Sigmoid colon (tissue), 6 donors: ENCODE measurements at regions not wholly inside any gene's neighbourhood (a gene's known extent, or its start where the extent isn't known, plus 50 kb on each side); places are given as distances from the start of the nearest gene placed in this dataset.

Source experiments
- DNase-seq: peaks from one replicate; pipeline ENCODE4 v3.0.0-alpha.2; 2019
- H3K27ac ChIP-seq, 4 donors: fragments of 200-600 bp; sonication (generic); one replicate each; pipeline ENCODE4 v1.5.1; 2016 to 2019; ENCODE audit warnings: mild to moderate bottlenecking in 1 of 4
- H3K27me3 ChIP-seq, 3 donors: fragments of 200-600 bp; sonication (generic); one replicate each; pipeline ENCODE4 v1.5.1; 2019; ENCODE audit warnings: mild to moderate bottlenecking in 1 of 3
- H3K36me3 ChIP-seq, 4 donors: fragments of 200-600 bp; sonication (generic); one replicate each; pipeline ENCODE4 v1.5.1; 2016 to 2019
- H3K4me1 ChIP-seq, 4 donors: fragments of 200-600 bp; sonication (generic); one replicate each; pipeline ENCODE4 v1.5.1; 2017 to 2019
- H3K4me3 ChIP-seq, 4 donors: fragments of 200-600 bp; sonication (generic); one replicate each; pipeline ENCODE4 v1.5.1; 2017 to 2019; ENCODE audit warnings: mild to moderate bottlenecking in 2 of 4, moderate library complexity in 1 of 4
- H3K9me3 ChIP-seq, 4 donors: fragments of 200-600 bp in 3 of 4; sonication (generic) in 3 of 4; one replicate each; pipeline versions ENCODE4 v1.5.1 to v1.6.1; 2013 to 2019
- EP300 ChIP-seq, 4 donors: sonication (generic); formaldehyde crosslinking; IDR thresholded peaks; one replicate each; pipeline ENCODE4 v1.6.1; 2017; ENCODE audit warnings: antibody characterized with exemption in 4 of 4
- POLR2A ChIP-seq, 2 donors: fragments of 450-650 bp; IDR thresholded peaks; one replicate each; pipeline ENCODE4 v1.6.1; 2016; ENCODE audit warnings: antibody characterized with exemption in 2 of 2, mild to moderate bottlenecking in 2 of 2, moderate library complexity in 2 of 2
- POLR2AphosphoS5 ChIP-seq, 4 donors: sonication (generic); formaldehyde crosslinking; IDR thresholded peaks; one replicate each; pipeline ENCODE4 v1.6.1; 2017; ENCODE audit warnings: antibody characterized with exemption in 4 of 4
- WGBS, 2 donors: extraction: QIAGEN DNeasy Blood & Tissue Kit; methylation state at CpG; one replicate each; pipeline ENCODE4 v1.1.7; 2013; 5-methylcytosine and 5-hydroxymethylcytosine counted together
- intact Hi-C: fragments of 100-400 bp; cut with DNase I; formaldehyde crosslinking; loops from one replicate; pipeline ENCODE4 v1.15.1; 2023
- TF ChIP-seq, protein P1 (sequence below), 4 experiments: fragments of 450-650 bp in 3 of 4; fragments of 200-600 bp in 1 of 4; IDR thresholded peaks; one replicate each; pipeline ENCODE4 v1.5.1; 2016 to 2019; ENCODE audit warnings: antibody characterized with exemption in 4 of 4, mild to moderate bottlenecking in 3 of 4, moderate library complexity in 2 of 4
- donor health status: healthy with polysubstance abuse.
- donor health status: healthy.

DNA sequence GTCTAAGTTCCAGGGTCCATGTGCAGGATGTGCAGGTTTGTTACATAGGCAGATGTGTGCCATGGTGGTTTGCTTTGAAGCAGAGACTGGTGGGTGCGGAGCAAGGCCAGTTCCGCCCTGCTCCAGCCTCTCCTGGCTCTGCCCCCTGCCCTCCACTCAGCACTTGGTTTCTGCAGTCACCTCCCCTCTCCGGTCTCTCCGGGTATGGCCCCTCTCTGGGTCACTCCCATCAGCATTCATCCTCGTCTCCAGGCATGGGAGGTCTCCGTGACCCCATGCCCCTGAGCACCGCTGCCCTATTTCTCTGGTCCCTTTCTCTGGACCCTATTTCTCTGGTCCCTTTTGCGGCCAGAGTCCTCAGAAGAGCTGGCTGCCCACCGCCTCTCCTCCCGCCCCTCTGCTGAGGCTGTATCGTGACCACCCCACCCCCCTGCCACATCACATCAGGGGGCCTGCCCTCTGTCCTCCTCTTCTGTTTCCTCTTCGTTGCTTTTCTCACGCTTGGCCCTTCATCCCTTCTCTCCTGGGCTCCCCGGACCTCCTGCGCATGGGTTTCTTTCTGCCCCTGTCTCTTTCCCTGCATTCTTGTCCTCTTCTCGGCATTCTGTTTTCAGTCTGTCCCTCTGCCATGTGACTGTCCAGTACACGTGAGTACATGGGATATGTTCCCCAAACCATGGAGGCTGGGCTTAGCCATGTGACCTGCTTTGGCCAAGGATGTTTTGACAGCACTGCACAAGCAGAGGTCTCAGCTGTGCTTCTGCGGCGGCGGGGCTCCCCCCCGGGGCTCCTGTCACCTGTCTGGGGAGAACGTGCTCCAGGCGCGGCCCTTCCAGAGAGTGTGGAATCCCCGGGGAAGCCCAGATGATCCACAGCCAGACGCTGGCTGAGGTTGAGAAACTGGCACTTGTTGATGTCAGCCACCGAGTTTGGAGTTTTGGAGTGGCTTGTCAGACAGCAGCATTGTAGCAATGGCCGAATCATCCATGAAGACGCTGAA is 54.4 kb upstream of the C1orf174 start:
- H3K4me3 ChIP-seq, result no peak overlapping the region
- TF ChIP-seq POLR2AphosphoS5 (IDR thresholded peaks at IDR 0.05) (no peak), POLR2A (IDR thresholded peaks at IDR 0.05) (no peak), EP300 (IDR thresholded peaks at IDR 0.05) (no peak)
- TF ChIP-seq, protein P1, sequence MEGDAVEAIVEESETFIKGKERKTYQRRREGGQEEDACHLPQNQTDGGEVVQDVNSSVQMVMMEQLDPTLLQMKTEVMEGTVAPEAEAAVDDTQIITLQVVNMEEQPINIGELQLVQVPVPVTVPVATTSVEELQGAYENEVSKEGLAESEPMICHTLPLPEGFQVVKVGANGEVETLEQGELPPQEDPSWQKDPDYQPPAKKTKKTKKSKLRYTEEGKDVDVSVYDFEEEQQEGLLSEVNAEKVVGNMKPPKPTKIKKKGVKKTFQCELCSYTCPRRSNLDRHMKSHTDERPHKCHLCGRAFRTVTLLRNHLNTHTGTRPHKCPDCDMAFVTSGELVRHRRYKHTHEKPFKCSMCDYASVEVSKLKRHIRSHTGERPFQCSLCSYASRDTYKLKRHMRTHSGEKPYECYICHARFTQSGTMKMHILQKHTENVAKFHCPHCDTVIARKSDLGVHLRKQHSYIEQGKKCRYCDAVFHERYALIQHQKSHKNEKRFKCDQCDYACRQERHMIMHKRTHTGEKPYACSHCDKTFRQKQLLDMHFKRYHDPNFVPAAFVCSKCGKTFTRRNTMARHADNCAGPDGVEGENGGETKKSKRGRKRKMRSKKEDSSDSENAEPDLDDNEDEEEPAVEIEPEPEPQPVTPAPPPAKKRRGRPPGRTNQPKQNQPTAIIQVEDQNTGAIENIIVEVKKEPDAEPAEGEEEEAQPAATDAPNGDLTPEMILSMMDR (IDR thresholded peaks at IDR 0.05), result no peak
- H3K36me3 ChIP-seq, result no peaks in the 10 kb centered on the region
- peaks cover 0 to 5% (median 0%) of the 10 kb centered on the region in 4 donors for H3K4me1 ChIP-seq
- no peaks in the 10 kb centered on the region for H3K9me3 ChIP-seq
- intact Hi-C loops, result no loop called here
- H3K27ac ChIP-seq, result no peak overlapping the region
- WGBS, 2 donors, result 45 to 50% methylated on average over 29 of the region's 29 CpGs
- no peak for DNase-seq
- H3K27me3 ChIP-seq, result peaks cover 0 to 34% (median 0%) of the 10 kb centered on the region in 3 donors

- no peak overlapping the region for H3K4me3 ChIP-seq
- H3K9me3 ChIP-seq, result no peaks in the 10 kb centered on the region
- intact Hi-C loops, result no loop called here
- H3K27ac ChIP-seq, result no peak overlapping the region
- peaks cover 0 to 34% (median 0%) of the 10 kb centered on the region in 3 donors for H3K27me3 ChIP-seq
- H3K36me3 ChIP-seq, result no peaks in the 10 kb centered on the region
- WGBS, 2 donors, result 17 to 63% methylated on average over 18 of the region's 18 CpGs
- no peak for DNase-seq
- H3K4me1 ChIP-seq, result peaks cover 0 to 5% (median 0%) of the 10 kb centered on the region in 4 donors
- TF ChIP-seq, protein P1 (IDR thresholded peaks at IDR 0.05), result no peak
- TF ChIP-seq POLR2A (IDR thresholded peaks at IDR 0.05) (no peak), POLR2AphosphoS5 (IDR thresholded peaks at IDR 0.05) (no peak)
Observed at GRCh38 chr1:3955196-3955772, 55.2 kb upstream of the C1orf174 start.

- Histone ChIP-seq H3K27me3 (peaks cover 0 to 31% (median 0%) of the 10 kb centered on the region in 3 donors), H3K4me3 (no peak overlapping the region), H3K9me3 (no peaks in the 10 kb centered on the region), H3K27ac (no peak overlapping the region), H3K36me3 (no peaks in the 10 kb centered on the region), H3K4me1 (peaks cover 0 to 5% (median 0%) of the 10 kb centered on the region in 4 donors)
- no peak for DNase-seq
- TF ChIP-seq EP300 (IDR thresholded peaks at IDR 0.05) (no peak), POLR2AphosphoS5 (IDR thresholded peaks at IDR 0.05) (no peak), POLR2A (IDR thresholded peaks at IDR 0.05) (no peak)
- TF ChIP-seq, protein P1 (IDR thresholded peaks at IDR 0.05), result no peak
- WGBS, 2 donors, result 80 to 82% methylated on average over 14 of the region's 14 CpGs
- intact Hi-C loops, result no loop called here
Observed at GRCh38 chr1:3956527-3957170, 56.6 kb upstream of the C1orf174 start.

DNA sequence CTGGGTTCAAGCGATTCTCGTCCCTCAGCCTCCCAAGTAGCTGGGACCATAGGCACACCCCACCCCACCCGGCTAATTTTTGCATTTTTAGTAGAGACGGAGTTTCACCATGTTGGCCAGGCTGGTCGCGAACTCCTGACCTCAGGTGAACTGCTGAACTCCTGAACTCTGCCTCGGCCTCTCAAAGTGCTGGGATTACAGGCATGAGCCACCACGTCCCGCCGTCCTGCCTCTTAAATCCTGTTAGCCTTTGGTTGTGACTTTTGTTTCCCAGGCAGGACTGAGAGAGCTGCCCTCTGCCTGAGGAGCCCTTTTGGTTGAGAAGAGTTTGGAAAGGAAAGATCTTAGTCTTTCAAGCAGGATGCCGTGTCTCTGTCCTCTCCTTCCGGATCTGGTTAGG is 59.3 kb upstream of the C1orf174 start:
- 81 to 90% methylated on average over 12 of the region's 12 CpGs for WGBS, 2 donors
- DNase-seq, result no peak
- peaks cover 0 to 23% (median 0%) of the 10 kb centered on the region in 3 donors for H3K27me3 ChIP-seq

More for the DNA sequence above, 59.3 kb upstream of the C1orf174 start:
- no peaks in the 10 kb centered on the region for H3K9me3 ChIP-seq
- intact Hi-C loops, result no loop called here
- H3K4me1 ChIP-seq, result peaks cover 0 to 5% (median 0%) of the 10 kb centered on the region in 4 donors
- H3K4me3 ChIP-seq, result no peak overlapping the region
- no peak overlapping the region for H3K27ac ChIP-seq
- H3K36me3 ChIP-seq, result no peaks in the 10 kb centered on the region
- TF ChIP-seq EP300 (IDR thresholded peaks at IDR 0.05) (no peak), POLR2AphosphoS5 (IDR thresholded peaks at IDR 0.05) (no peak)
- TF ChIP-seq, protein P1 (IDR thresholded peaks at IDR 0.05), result no peak
